H9 (cell line): ENCODE measurements at regions not wholly inside any gene's neighbourhood (a gene's known extent, or its start where the extent isn't known, plus 50 kb on each side); places are given as distances from the start of the nearest gene placed in this dataset.

Experiments used
- DNase-seq: peaks from one replicate; pipeline ENCODE4 v3.0.0-alpha.2; 2017
- H2AFZ ChIP-seq: one replicate; pipeline ENCODE4 v1.6.1; 2013; ENCODE audit warnings: mild to moderate bottlenecking, low read length, control low read depth, moderate library complexity
- H2AK5ac ChIP-seq: 2 replicates; pipeline ENCODE4 v1.6.1; 2013; ENCODE audit warnings: low read length, control low read depth, mixed read lengths; ENCODE audit not compliant: insufficient read length
- H2BK120ac ChIP-seq: one replicate; pipeline ENCODE4 v1.6.1; 2013; ENCODE audit warnings: low read depth, mild to moderate bottlenecking, low read length, control low read depth, inconsistent platforms; ENCODE audit not compliant: poor library complexity, severe bottlenecking
- H2BK12ac ChIP-seq: 2 replicates; pipeline ENCODE4 v1.6.1; 2013; ENCODE audit warnings: low read length, control low read depth, mixed read lengths, low read depth; ENCODE audit not compliant: insufficient read length
- H2BK15ac ChIP-seq: 2 replicates; pipeline ENCODE4 v1.6.1; 2013; ENCODE audit warnings: low read depth, low read length, control low read depth
- H2BK20ac ChIP-seq: one replicate; pipeline ENCODE4 v1.6.1; 2013; ENCODE audit warnings: low read depth, mild to moderate bottlenecking, low read length, control low read depth, inconsistent platforms; ENCODE audit not compliant: poor library complexity, severe bottlenecking
- H2BK5ac ChIP-seq: 2 replicates; pipeline ENCODE4 v1.6.1; 2013; ENCODE audit warnings: low read length, control low read depth, mixed read lengths; ENCODE audit not compliant: insufficient read length
- H3K14ac ChIP-seq: 2 replicates; pipeline ENCODE4 v1.6.1; 2013; ENCODE audit warnings: low read length, control low read depth; ENCODE audit not compliant: insufficient read depth
- H3K18ac ChIP-seq: 2 replicates; pipeline ENCODE4 v1.6.1; 2013; ENCODE audit warnings: low read depth, mild to moderate bottlenecking, mixed read lengths, low read length, control low read depth; ENCODE audit not compliant: insufficient read length
- H3K23ac ChIP-seq: 2 replicates; pipeline ENCODE4 v1.6.1; 2013; ENCODE audit warnings: low read length, control low read depth, mixed read lengths, low read depth; ENCODE audit not compliant: insufficient read length
- H3K23me2 ChIP-seq: 2 replicates; pipeline ENCODE4 v1.6.1; 2013; ENCODE audit warnings: low read depth, mild to moderate bottlenecking, mixed read lengths, low read length, control low read depth; ENCODE audit not compliant: insufficient read length, poor library complexity, severe bottlenecking
- H3K27ac ChIP-seq: 2 replicates; pipeline ENCODE4 v1.5.1; 2013; ENCODE audit warnings: low read length, control low read depth, mixed read lengths, low read depth; ENCODE audit not compliant: insufficient read length
- H3K27me3 ChIP-seq: 2 replicates; pipeline ENCODE4 v1.6.1; 2013; ENCODE audit warnings: low read length, control low read depth, inconsistent platforms; ENCODE audit not compliant: insufficient read depth
- H3K4ac ChIP-seq: 2 replicates; pipeline ENCODE4 v1.6.1; 2013; ENCODE audit warnings: low read depth, mild to moderate bottlenecking, control low read depth, inconsistent platforms, low read length, moderate library complexity
- H3K4me1 ChIP-seq: 2 replicates; pipeline ENCODE4 v1.6.1; 2013; ENCODE audit warnings: low read length, control low read depth, inconsistent platforms; ENCODE audit not compliant: insufficient read depth
- H3K4me2 ChIP-seq: 2 replicates; pipeline ENCODE4 v1.6.1; 2013; ENCODE audit warnings: low read length, control low read depth, mixed read lengths; ENCODE audit not compliant: insufficient read length, insufficient read depth
- H3K56ac ChIP-seq: 2 replicates; pipeline ENCODE4 v1.6.1; 2013; ENCODE audit warnings: low read depth, mild to moderate bottlenecking, mixed read lengths, low read length, control low read depth; ENCODE audit not compliant: insufficient read length
- H3K79me1 ChIP-seq: 2 replicates; pipeline ENCODE4 v1.6.1; 2013; ENCODE audit warnings: low read depth, mild to moderate bottlenecking, moderate library complexity, low read length, control low read depth, inconsistent platforms; ENCODE audit not compliant: insufficient read depth, poor library complexity, severe bottlenecking
- H3K79me2 ChIP-seq: 2 replicates; pipeline ENCODE4 v1.6.1; 2013; ENCODE audit warnings: low read length, control low read depth, inconsistent platforms; ENCODE audit not compliant: insufficient read depth
- H3K9ac ChIP-seq: 2 replicates; pipeline ENCODE4 v1.6.1; 2013; ENCODE audit warnings: low read length, control low read depth, mixed read lengths; ENCODE audit not compliant: insufficient read length; ENCODE audit errors: extremely low read depth
- H3K9me3 ChIP-seq: one replicate; pipeline ENCODE4 v1.6.1; 2013; ENCODE audit warnings: low read depth, low read length, inconsistent platforms; ENCODE audit not compliant: control insufficient read depth
- H3T11ph ChIP-seq: one replicate; pipeline ENCODE4 v1.6.1; 2013; ENCODE audit warnings: mild to moderate bottlenecking, low read length, control low read depth, inconsistent platforms
- H4K20me1 ChIP-seq: one replicate; pipeline ENCODE4 v1.6.1; 2013; ENCODE audit not compliant: control insufficient read depth, insufficient read length, insufficient read depth
- H4K5ac ChIP-seq: 2 replicates; pipeline ENCODE4 v1.6.1; 2013; ENCODE audit warnings: low read depth, mild to moderate bottlenecking, mixed read lengths, low read length, control low read depth; ENCODE audit not compliant: insufficient read length
- H4K8ac ChIP-seq: replicated peaks from 2 replicates; pipeline ENCODE4 v1.6.1; 2013; ENCODE audit warnings: low read length, control low read depth, mixed read lengths, low read depth; ENCODE audit not compliant: insufficient read length
- H4K91ac ChIP-seq: 2 replicates; pipeline ENCODE4 v1.6.1; 2013; ENCODE audit warnings: low read depth, mild to moderate bottlenecking, moderate library complexity, mixed read lengths, low read length, control low read depth; ENCODE audit not compliant: insufficient read length
- H3K27ac Mint-ChIP-seq, 3 experiments: 2 replicates in 2 of 3; 3 replicates in 1 of 3; pipeline ENCODE4 v1.8.0; 2020 to 2021; ENCODE audit warnings: mixed read lengths in 3 of 3, mild to moderate bottlenecking in 1 of 3, moderate library complexity in 1 of 3
- H3K27me3 Mint-ChIP-seq: 2 replicates; pipeline ENCODE4 v1.8.0; 2021; ENCODE audit warnings: low read depth, mild to moderate bottlenecking, moderate library complexity, mixed read lengths
- H3K36me3 Mint-ChIP-seq, 3 experiments: 2 replicates in 2 of 3; 3 replicates in 1 of 3; pipeline ENCODE4 v1.8.0; 2020 to 2021; ENCODE audit warnings: low read depth in 3 of 3, mixed read lengths in 3 of 3; ENCODE audit not compliant: insufficient read depth in 1 of 3
- H3K4me1 Mint-ChIP-seq, 2 experiments: 2 replicates each; pipeline ENCODE4 v1.8.0; 2020; ENCODE audit warnings: mixed read lengths in 2 of 2
- H3K4me3 Mint-ChIP-seq, 2 experiments: 2 replicates in 1 of 2; 3 replicates in 1 of 2; pipeline ENCODE4 v1.8.0; 2020 to 2021; ENCODE audit warnings: mild to moderate bottlenecking in 2 of 2, mixed read lengths in 2 of 2, moderate library complexity in 1 of 2
- H3K9me3 Mint-ChIP-seq, 2 experiments: 2 replicates in 1 of 2; 3 replicates in 1 of 2; pipeline ENCODE4 v1.8.0; 2020; ENCODE audit warnings: mild to moderate bottlenecking in 2 of 2, mixed read lengths in 2 of 2, moderate library complexity in 1 of 2
- WGBS: extraction: QIAGEN DNeasy Blood & Tissue Kit; methylation state at CpG from one replicate; pipeline ENCODE4 v1.1.7; 2013; ENCODE audit warnings: missing lambda C conversion rate, low lambda C conversion rate, mixed read lengths; ENCODE audit not compliant: insufficient read length; ENCODE audit errors: extremely low coverage; 5-methylcytosine and 5-hydroxymethylcytosine counted together
- TF ChIP-seq, protein P1 (sequence below): fragments of 200-600 bp; sonication (generic); conservative IDR thresholded peaks from 3 replicates; pipeline ENCODE4 v1.8.0; 2021; ENCODE audit warnings: antibody characterized with exemption, mild to moderate bottlenecking

DNA sequence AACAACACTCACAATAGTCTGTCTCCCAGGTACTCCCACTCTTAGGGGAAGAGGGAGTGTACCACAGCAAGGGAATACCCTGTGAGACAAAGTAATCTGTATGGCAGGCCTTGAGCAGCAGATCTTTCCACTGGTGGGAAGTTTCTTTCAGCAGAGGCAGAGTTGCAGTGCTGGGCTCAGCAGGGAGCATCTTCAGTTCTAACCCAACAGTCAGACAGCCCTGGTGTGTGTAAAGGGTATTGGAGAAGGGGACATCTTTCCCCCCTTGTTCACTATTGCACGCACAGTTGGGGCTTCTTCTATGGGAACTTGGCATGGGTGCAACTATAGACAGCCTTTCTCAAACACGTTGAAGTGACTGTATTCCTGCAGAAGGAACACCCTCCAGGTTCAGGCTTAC, 159.4 kb upstream of the DPT start:
- no peak overlapping the region for H3K4me3 Mint-ChIP-seq
- H4K5ac ChIP-seq: no peak overlapping the region

More for the DNA sequence above, 159.4 kb upstream of the DPT start:
- Histone ChIP-seq H2BK120ac (no peak overlapping the region), H3K14ac (no peak overlapping the region), H3K9me3 (no peaks in the 10 kb centered on the region), H3K4me2 (no peak overlapping the region), H3K4me1 (no peaks in the 10 kb centered on the region), H2AFZ (no peak overlapping the region), H3K18ac (no peak overlapping the region), H3K23me2 (no peaks in the 10 kb centered on the region), H3K23ac (no peak overlapping the region), H3K56ac (no peak overlapping the region), H3K79me1 (no peaks in the 10 kb centered on the region), H2BK20ac (no peak overlapping the region), H3K27me3 (no peaks in the 10 kb centered on the region), H2BK15ac (no peak overlapping the region), H4K91ac (no peak overlapping the region), H2BK5ac (no peak overlapping the region), H4K8ac (no peak overlapping the region), H3K4ac (no peak overlapping the region), H3K27ac (no peak overlapping the region), H3K79me2 (no peaks in the 10 kb centered on the region), H3K9ac (no peak overlapping the region), H3T11ph (no peak overlapping the region), H4K20me1 (no peaks in the 10 kb centered on the region), H2AK5ac (no peak overlapping the region), H2BK12ac (no peak overlapping the region)
- peaks cover 0 to 2% (median 0%) of the 10 kb centered on the region in 3 experiments; a peak in 2 of 7 replicates for H3K36me3 Mint-ChIP-seq
- TF ChIP-seq, protein P1, sequence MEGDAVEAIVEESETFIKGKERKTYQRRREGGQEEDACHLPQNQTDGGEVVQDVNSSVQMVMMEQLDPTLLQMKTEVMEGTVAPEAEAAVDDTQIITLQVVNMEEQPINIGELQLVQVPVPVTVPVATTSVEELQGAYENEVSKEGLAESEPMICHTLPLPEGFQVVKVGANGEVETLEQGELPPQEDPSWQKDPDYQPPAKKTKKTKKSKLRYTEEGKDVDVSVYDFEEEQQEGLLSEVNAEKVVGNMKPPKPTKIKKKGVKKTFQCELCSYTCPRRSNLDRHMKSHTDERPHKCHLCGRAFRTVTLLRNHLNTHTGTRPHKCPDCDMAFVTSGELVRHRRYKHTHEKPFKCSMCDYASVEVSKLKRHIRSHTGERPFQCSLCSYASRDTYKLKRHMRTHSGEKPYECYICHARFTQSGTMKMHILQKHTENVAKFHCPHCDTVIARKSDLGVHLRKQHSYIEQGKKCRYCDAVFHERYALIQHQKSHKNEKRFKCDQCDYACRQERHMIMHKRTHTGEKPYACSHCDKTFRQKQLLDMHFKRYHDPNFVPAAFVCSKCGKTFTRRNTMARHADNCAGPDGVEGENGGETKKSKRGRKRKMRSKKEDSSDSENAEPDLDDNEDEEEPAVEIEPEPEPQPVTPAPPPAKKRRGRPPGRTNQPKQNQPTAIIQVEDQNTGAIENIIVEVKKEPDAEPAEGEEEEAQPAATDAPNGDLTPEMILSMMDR: no peak
- DNase-seq: no peak
- no peaks in the 10 kb centered on the region for H3K4me1 Mint-ChIP-seq
- H3K27ac Mint-ChIP-seq: no peak overlapping the region
- peaks cover 3 to 6% of the 10 kb centered on the region in 2 experiments; a peak in 3 of 5 replicates for H3K9me3 Mint-ChIP-seq
- no peaks in the 10 kb centered on the region for H3K27me3 Mint-ChIP-seq
- no CpG with 5 or more reads among the region's 2 CpGs for WGBS
